ENCODE measurements at regions not wholly inside any gene's neighbourhood (a gene's known extent, or its start where the extent isn't known, plus 50 kb on each side); places are given as distances from the start of the nearest gene placed in this dataset.

DNA sequence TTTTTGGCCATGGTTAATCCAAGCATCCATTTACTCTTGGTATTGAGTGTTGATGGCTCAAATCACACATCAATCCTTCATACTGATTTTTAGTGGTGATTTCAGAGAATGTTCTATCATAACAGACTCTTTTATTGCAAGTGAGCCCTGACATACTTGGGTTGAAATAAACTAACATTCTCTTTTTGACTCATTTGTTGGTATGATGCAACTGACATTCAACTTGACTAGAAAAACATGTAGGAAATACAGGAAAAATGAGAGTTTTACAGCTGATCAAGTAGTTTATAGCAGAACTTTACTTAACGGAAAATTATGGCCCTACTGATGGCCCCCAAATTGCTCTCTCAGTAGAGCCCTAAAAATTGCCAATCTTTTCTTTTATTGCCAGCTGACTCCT is 173.9 kb upstream of the CD96 start:
- Mint-ChIP-seq H3K9me3 (peaks cover 0 to 34% (median 20%) of the 10 kb centered on the region in 11 donors), H3K27ac (no peak overlapping the region), H3K27me3 (no peaks in the 10 kb centered on the region), H3K4me1 (peaks cover 0 to 7% (median 0%) of the 10 kb centered on the region in 7 donors), H3K36me3 (peaks cover 0 to 11% (median 4%) of the 10 kb centered on the region in 5 donors), H3K4me3 (no peak overlapping the region)
- ATAC-seq (no peak), DNase-seq (no peak)
- CTCF ChIA-PET, result no interaction called here
- H3K27me3 ChIP-seq (ENCODE audit: control insufficient read depth in 2 of 2, insufficient read depth in 2 of 2, low read length in 2 of 2), result no peaks in the 10 kb centered on the region
- no peak overlapping the region for H3K4me3 ChIP-seq (ENCODE audit: low read length)
- H3K4me1 ChIP-seq (ENCODE audit: control insufficient read depth in 2 of 2, insufficient read depth in 2 of 2, low read length in 2 of 2), result no peaks in the 10 kb centered on the region
- H3K36me3 ChIP-seq (ENCODE audit: control insufficient read depth in 2 of 3, insufficient read depth in 3 of 3, low read length in 3 of 3), result no peaks in the 10 kb centered on the region
- POLR2A ChIA-PET, result no interaction called here
- intact Hi-C loops (cut with micrococcal nuclease), result no loop called here
- no peak overlapping the region for H3K27ac ChIP-seq (ENCODE audit: low read depth, low read length)
- peaks cover 0 to 14% (median 4%) of the 10 kb centered on the region in 3 experiments for H3K9me3 ChIP-seq (ENCODE audit: control insufficient read depth in 2 of 3, low read length in 3 of 3)

DNA sequence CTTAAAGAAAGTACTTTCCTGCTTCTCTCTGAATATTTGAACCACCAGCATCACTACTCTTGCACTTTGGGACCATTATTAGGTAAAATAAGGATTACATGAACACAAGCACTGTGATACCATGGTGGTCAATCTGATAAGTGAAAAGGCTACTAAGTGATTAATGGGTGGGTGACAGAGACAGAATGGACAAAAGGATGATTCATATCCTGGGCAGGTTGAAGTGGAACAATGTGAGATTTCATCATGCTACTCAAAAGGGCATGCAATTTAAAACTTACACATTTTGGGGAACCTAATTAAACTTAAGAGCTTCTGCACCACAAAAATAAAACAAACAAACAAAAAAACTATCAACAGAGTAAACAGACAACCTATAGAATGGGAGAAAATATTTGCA is 172.0 kb upstream of the CD96 start:
- no peak overlapping the region for H3K4me3 ChIP-seq (ENCODE audit: low read length)
- intact Hi-C loops (cut with micrococcal nuclease), result no loop called here
- Mint-ChIP-seq H3K27me3 (peaks cover 0 to 4% (median 0%) of the 10 kb centered on the region in 5 donors), H3K4me1 (peaks cover 0 to 7% (median 0%) of the 10 kb centered on the region in 7 donors), H3K4me3 (no peak overlapping the region), H3K27ac (no peak overlapping the region), H3K9me3 (peaks cover 8 to 53% (median 25%) of the 10 kb centered on the region in 11 donors), H3K36me3 (peaks cover 0 to 21% (median 9%) of the 10 kb centered on the region in 5 donors)
- H3K9me3 ChIP-seq (ENCODE audit: control insufficient read depth in 2 of 3, low read length in 3 of 3), result peaks cover 0 to 16% (median 4%) of the 10 kb centered on the region in 3 experiments
- no peaks in the 10 kb centered on the region for H3K36me3 ChIP-seq (ENCODE audit: control insufficient read depth in 2 of 3, insufficient read depth in 3 of 3, low read length in 3 of 3)
- H3K27me3 ChIP-seq (ENCODE audit: control insufficient read depth in 2 of 2, insufficient read depth in 2 of 2, low read length in 2 of 2), result no peaks in the 10 kb centered on the region
- H3K27ac ChIP-seq (ENCODE audit: low read depth, low read length), result no peak overlapping the region
- ChIA-PET POLR2A (no interaction called here), CTCF (no interaction called here)
- no peak for DNase-seq
- H3K4me1 ChIP-seq (ENCODE audit: control insufficient read depth in 2 of 2, insufficient read depth in 2 of 2, low read length in 2 of 2), result no peaks in the 10 kb centered on the region
- no peak for ATAC-seq

DNA sequence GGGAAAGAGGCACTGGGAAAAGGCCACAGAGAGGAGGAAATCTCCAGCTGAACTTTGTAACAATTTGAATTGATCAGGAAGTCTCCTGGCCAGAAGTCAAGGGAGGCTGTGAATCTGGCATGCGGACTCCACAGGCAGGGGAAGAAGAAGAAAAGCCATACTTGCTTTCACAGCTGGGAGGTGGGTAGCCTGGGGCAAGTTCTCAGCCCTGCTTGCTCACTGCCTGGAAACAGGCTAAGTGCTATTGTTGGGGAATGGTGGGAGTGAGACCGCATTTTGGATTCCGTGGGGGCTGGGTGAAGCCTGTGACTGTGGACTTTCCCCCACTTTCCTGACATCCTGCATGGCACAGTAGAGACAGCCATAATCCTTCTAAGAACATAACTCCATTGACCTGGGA is 168.8 kb upstream of the CD96 start:
- Histone ChIP-seq H3K27ac (ENCODE audit: low read depth, low read length) (no peak overlapping the region), H3K4me3 (ENCODE audit: low read length) (no peak overlapping the region), H3K9me3 (ENCODE audit: control insufficient read depth in 2 of 3, low read length in 3 of 3) (peaks cover 0 to 16% (median 4%) of the 10 kb centered on the region in 3 experiments), H3K36me3 (ENCODE audit: control insufficient read depth in 2 of 3, insufficient read depth in 3 of 3, low read length in 3 of 3) (no peaks in the 10 kb centered on the region), H3K27me3 (ENCODE audit: control insufficient read depth in 2 of 2, insufficient read depth in 2 of 2, low read length in 2 of 2) (no peaks in the 10 kb centered on the region), H3K4me1 (ENCODE audit: control insufficient read depth in 2 of 2, insufficient read depth in 2 of 2, low read length in 2 of 2) (no peaks in the 10 kb centered on the region)
- no peak overlapping the region for H3K27ac Mint-ChIP-seq
- peaks cover 8 to 83% (median 30%) of the 10 kb centered on the region in 11 donors for H3K9me3 Mint-ChIP-seq
- CTCF ChIA-PET, result no interaction called here
- peaks cover 0 to 26% (median 21%) of the 10 kb centered on the region in 5 donors for H3K36me3 Mint-ChIP-seq
- DNase-seq, result no peak
- H3K4me3 Mint-ChIP-seq, result no peak overlapping the region
- H3K4me1 Mint-ChIP-seq, result peaks cover 0 to 5% (median 0%) of the 10 kb centered on the region in 7 donors
- ATAC-seq, result no peak
- intact Hi-C loops (cut with micrococcal nuclease), result no loop called here
- POLR2A ChIA-PET, result no interaction called here
- peaks cover 0 to 8% (median 0%) of the 10 kb centered on the region in 5 donors for H3K27me3 Mint-ChIP-seq

DNA sequence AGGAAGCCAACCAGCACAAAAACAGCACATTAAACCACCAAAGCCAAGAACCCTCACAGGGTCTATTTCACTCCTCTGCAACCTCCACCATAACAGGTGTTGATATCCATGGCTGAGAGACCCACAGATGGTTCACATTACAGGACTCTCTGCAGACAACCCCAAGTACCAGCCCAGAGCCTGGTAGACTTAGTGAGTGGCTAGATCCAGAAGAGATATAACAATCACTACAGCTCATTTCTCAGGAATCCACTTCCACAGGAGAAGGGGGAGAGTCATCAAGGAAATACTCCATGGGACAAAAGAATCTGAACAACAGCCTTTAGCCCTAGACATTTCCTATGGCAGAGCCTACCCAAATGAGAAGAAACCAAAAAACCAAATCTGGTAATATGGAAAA is 168.1 kb upstream of the CD96 start:
- Histone ChIP-seq H3K27ac (ENCODE audit: low read depth, low read length) (no peak overlapping the region), H3K4me1 (ENCODE audit: control insufficient read depth in 2 of 2, insufficient read depth in 2 of 2, low read length in 2 of 2) (no peaks in the 10 kb centered on the region), H3K36me3 (ENCODE audit: control insufficient read depth in 2 of 3, insufficient read depth in 3 of 3, low read length in 3 of 3) (no peaks in the 10 kb centered on the region), H3K9me3 (ENCODE audit: control insufficient read depth in 2 of 3, low read length in 3 of 3) (peaks cover 0 to 16% (median 4%) of the 10 kb centered on the region in 3 experiments), H3K27me3 (ENCODE audit: control insufficient read depth in 2 of 2, insufficient read depth in 2 of 2, low read length in 2 of 2) (no peaks in the 10 kb centered on the region), H3K4me3 (ENCODE audit: low read length) (no peak overlapping the region)
- Mint-ChIP-seq H3K9me3 (peaks cover 8 to 83% (median 30%) of the 10 kb centered on the region in 11 donors), H3K4me1 (no peaks in the 10 kb centered on the region), H3K27me3 (peaks cover 0 to 8% (median 0%) of the 10 kb centered on the region in 5 donors), H3K27ac (peak overlapping the region in 1 of 9 donors; percentile 50), H3K4me3 (no peak overlapping the region), H3K36me3 (peaks cover 0 to 26% (median 17%) of the 10 kb centered on the region in 5 donors)
- POLR2A ChIA-PET, result no interaction called here
- intact Hi-C loops (cut with micrococcal nuclease), result no loop called here
- DNase-seq (no peak), ATAC-seq (no peak)
- CTCF ChIA-PET, result no interaction called here

DNA sequence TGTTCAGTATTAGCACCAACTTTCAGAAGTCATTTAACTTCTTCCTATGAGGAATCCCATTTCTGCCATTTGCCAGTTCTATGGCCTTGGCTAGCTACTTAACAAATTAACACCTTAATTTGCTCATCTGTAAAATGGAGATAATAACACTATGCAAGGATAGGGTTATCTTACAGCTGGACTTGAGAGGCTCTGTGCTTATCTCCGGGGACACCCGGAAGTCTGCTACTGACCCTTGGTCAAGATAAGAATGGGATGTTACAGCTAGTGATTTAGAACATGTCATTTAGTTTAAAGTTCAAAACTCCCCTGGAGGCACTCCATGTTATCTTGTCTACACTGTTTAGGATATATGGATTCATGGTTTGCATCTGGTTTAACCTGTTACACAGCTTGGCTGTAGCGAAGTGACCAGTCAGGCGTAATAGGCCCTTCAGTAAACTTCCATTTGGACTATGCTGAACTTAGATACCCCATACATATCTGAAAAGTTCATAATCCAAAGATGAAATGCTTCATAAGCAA is 156.0 kb upstream of the CD96 start:
- Mint-ChIP-seq H3K9me3 (peaks cover 0 to 33% (median 10%) of the 10 kb centered on the region in 11 donors), H3K27me3 (peaks cover 0 to 8% (median 0%) of the 10 kb centered on the region in 5 donors), H3K4me3 (no peak overlapping the region), H3K4me1 (peaks cover 0 to 2% (median 0%) of the 10 kb centered on the region in 7 donors), H3K36me3 (peaks cover 0 to 4% (median 1%) of the 10 kb centered on the region in 5 donors), H3K27ac (no peak overlapping the region)
- no peak for ATAC-seq
- DNase-seq, result no peak
- Histone ChIP-seq H3K36me3 (ENCODE audit: control insufficient read depth in 2 of 3, insufficient read depth in 3 of 3, low read length in 3 of 3) (no peaks in the 10 kb centered on the region), H3K27ac (ENCODE audit: low read depth, low read length) (no peak overlapping the region), H3K9me3 (ENCODE audit: control insufficient read depth in 2 of 3, low read length in 3 of 3) (no peaks in the 10 kb centered on the region), H3K4me3 (ENCODE audit: low read length) (no peak overlapping the region), H3K4me1 (ENCODE audit: control insufficient read depth in 2 of 2, insufficient read depth in 2 of 2, low read length in 2 of 2) (no peaks in the 10 kb centered on the region), H3K27me3 (ENCODE audit: control insufficient read depth in 2 of 2, insufficient read depth in 2 of 2, low read length in 2 of 2) (no peaks in the 10 kb centered on the region)
- CTCF ChIA-PET, result no interaction called here
- POLR2A ChIA-PET, result no interaction called here
- intact Hi-C loops (cut with micrococcal nuclease), result no loop called here

DNA sequence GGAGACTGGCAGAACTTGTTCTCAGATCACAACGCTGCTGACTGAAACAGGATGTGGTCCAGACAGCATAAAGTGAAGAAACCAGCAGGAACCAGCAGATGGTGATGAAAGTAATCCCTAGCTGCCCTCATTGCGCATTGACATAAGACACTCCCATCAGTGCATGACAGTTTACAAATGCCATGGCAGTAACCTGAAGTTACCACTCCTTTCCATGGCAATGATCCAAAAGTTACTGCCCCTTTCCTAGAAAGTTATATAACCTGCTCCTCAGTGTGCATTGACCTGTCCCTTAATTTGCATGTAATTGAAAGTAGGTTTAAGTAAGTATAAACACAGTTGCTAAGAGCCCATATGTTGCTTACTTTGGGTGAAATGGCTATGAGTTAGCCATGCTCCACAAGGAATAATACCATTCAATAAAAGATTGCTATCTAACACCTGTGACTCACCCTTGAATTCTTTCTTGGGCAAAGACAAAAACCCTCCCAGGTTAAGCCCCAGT is 149.1 kb upstream of the CD96 start:
- ChIA-PET POLR2A (interaction anchor here (1.0 kb wide), 1 partner anchor 217 kb away, joined by 3 read pairs; no protein-coding TSS in a partner anchor), CTCF (interaction anchor here (1.2 kb wide), 1 partner anchor 147 kb away, joined by 3 read pairs; no protein-coding TSS in a partner anchor)
- Mint-ChIP-seq H3K36me3 (peaks cover 0 to 11% (median 6%) of the 10 kb centered on the region in 5 donors), H3K4me1 (peaks cover 10 to 29% (median 23%) of the 10 kb centered on the region in 7 donors), H3K27ac (peak overlapping the region in 8 of 9 donors; percentile 65 to 96 (median 88)), H3K9me3 (peaks cover 5 to 25% (median 11%) of the 10 kb centered on the region in 11 donors), H3K27me3 (no peaks in the 10 kb centered on the region), H3K4me3 (peak overlapping the region in 9 of 10 donors; percentile 1 to 59 (median 22))
- Histone ChIP-seq H3K9me3 (ENCODE audit: control insufficient read depth in 2 of 3, low read length in 3 of 3) (no peaks in the 10 kb centered on the region), H3K36me3 (ENCODE audit: control insufficient read depth in 2 of 3, insufficient read depth in 3 of 3, low read length in 3 of 3) (no peaks in the 10 kb centered on the region), H3K4me1 (ENCODE audit: control insufficient read depth in 2 of 2, insufficient read depth in 2 of 2, low read length in 2 of 2) (peaks cover 0 to 13% of the 10 kb centered on the region in 2 donors), H3K4me3 (ENCODE audit: low read length) (no peak overlapping the region), H3K27ac (ENCODE audit: low read depth, low read length) (peak overlapping the region; percentile 25), H3K27me3 (ENCODE audit: control insufficient read depth in 2 of 2, insufficient read depth in 2 of 2, low read length in 2 of 2) (no peaks in the 10 kb centered on the region)
- intact Hi-C loops (cut with micrococcal nuclease), result loop anchor here (1.0 to 5.0 kb wide), 6 partner anchors 81 to 322 kb away; partner anchors contain the start of gene NECTIN3 (in 1 of the 2)
- peak; percentile 99 for ATAC-seq
- peak in 7 of 9 donors; percentile 40 to 78 (median 75) for DNase-seq

DNA sequence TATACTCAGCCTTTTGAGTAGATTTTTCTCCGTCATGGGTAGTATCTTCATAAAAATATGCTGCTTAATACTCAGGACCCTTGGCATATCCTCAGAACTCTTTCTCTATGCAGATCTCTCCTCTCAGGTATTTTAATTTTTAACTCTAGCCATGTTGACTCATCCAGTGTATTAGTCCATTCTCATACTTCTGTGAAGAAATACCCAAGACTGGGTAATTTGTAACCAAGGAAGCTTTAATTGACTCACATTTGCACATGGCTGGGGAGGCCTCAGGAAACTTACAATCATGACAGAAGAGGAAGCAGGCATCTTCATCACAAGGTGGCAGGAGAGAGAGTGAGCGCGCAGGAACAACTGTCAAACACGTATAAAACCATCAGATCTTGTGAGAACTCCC is 129.3 kb upstream of the CD96 start:
- Histone ChIP-seq H3K4me1 (ENCODE audit: control insufficient read depth in 2 of 2, insufficient read depth in 2 of 2, low read length in 2 of 2) (no peaks in the 10 kb centered on the region), H3K36me3 (ENCODE audit: control insufficient read depth in 2 of 3, insufficient read depth in 3 of 3, low read length in 3 of 3) (no peaks in the 10 kb centered on the region), H3K9me3 (ENCODE audit: control insufficient read depth in 2 of 3, low read length in 3 of 3) (no peaks in the 10 kb centered on the region), H3K27me3 (ENCODE audit: control insufficient read depth in 2 of 2, insufficient read depth in 2 of 2, low read length in 2 of 2) (no peaks in the 10 kb centered on the region), H3K27ac (ENCODE audit: low read depth, low read length) (no peak overlapping the region), H3K4me3 (ENCODE audit: low read length) (no peak overlapping the region)
- H3K9me3 Mint-ChIP-seq, result peaks cover 0 to 6% (median 1%) of the 10 kb centered on the region in 11 donors
- H3K27ac Mint-ChIP-seq, result no peak overlapping the region
- peaks cover 0 to 15% (median 6%) of the 10 kb centered on the region in 5 donors for H3K27me3 Mint-ChIP-seq
- no peaks in the 10 kb centered on the region for H3K4me1 Mint-ChIP-seq
- H3K4me3 Mint-ChIP-seq, result no peak overlapping the region
- DNase-seq, result no peak
- ChIA-PET CTCF (no interaction called here), POLR2A (no interaction called here)
- no peak for ATAC-seq
- peaks cover 0 to 9% (median under 1%) of the 10 kb centered on the region in 5 donors for H3K36me3 Mint-ChIP-seq
- intact Hi-C loops (cut with micrococcal nuclease), result no loop called here
